Loucy (cell line): ENCODE measurements at regions not wholly inside any gene's neighbourhood (a gene's known extent, or its start where the extent isn't known, plus 50 kb on each side); places are given as distances from the start of the nearest gene placed in this dataset.

Source experiments
- EZH2phosphoT487 ChIP-seq: fragments of 200-600 bp; IDR thresholded peaks from 2 replicates; pipeline ENCODE4 v1.6.1; 2018; ENCODE audit warnings: antibody characterized with exemption, mild to moderate bottlenecking, moderate library complexity, borderline replicate concordance
- TF ChIP-seq, protein P1 (sequence below): fragments of 200-600 bp; sonication (generic); conservative IDR thresholded peaks from 2 replicates; pipeline ENCODE4 v1.5.1; 2014; ENCODE audit warnings: mild to moderate bottlenecking, antibody characterized with exemption, low read length

DNA sequence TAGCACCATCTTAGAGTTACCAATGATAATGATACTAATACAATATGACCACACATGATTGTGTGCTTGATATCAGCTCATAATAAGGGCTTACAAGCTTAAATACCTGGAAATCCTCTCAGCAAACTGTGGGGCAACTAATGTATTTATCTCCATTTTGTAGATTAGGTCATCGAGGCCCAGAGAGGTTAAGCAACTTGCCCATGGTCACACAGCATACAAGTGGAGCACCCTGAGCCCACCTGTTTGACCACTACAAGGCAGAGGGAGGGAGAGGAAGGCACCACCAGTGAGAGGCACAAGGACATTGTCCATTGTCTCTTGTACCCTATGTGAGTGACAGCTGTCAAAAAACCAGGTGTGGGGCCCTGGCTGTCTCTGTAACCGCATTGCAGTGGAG is 123.7 kb downstream of the MIAT start:
- TF ChIP-seq, protein P1, sequence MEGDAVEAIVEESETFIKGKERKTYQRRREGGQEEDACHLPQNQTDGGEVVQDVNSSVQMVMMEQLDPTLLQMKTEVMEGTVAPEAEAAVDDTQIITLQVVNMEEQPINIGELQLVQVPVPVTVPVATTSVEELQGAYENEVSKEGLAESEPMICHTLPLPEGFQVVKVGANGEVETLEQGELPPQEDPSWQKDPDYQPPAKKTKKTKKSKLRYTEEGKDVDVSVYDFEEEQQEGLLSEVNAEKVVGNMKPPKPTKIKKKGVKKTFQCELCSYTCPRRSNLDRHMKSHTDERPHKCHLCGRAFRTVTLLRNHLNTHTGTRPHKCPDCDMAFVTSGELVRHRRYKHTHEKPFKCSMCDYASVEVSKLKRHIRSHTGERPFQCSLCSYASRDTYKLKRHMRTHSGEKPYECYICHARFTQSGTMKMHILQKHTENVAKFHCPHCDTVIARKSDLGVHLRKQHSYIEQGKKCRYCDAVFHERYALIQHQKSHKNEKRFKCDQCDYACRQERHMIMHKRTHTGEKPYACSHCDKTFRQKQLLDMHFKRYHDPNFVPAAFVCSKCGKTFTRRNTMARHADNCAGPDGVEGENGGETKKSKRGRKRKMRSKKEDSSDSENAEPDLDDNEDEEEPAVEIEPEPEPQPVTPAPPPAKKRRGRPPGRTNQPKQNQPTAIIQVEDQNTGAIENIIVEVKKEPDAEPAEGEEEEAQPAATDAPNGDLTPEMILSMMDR, result no peak
- no peak for TF ChIP-seq EZH2phosphoT487
